Activated T-cell treated with anti-CD3 and anti-CD28 coated beads, Interleukin-2, amount 50 U/mL, for 4 hours (primary cell): ENCODE measurements at regions not wholly inside any gene's neighbourhood (a gene's known extent, or its start where the extent isn't known, plus 50 kb on each side); places are given as distances from the start of the nearest gene placed in this dataset.
"Not testable (repeated sequence)": the region's sequence is repeated elsewhere in the genome, so short reads cannot be mapped to it uniquely, and the experiment has no call there.

Source experiments
- ATAC-seq, 2 donors: fragments of 200-7000 bp; cut with Tn5 transposase; one replicate each; pipeline ENCODE4 v1.10.0; 2021
- DNase-seq: peaks from one replicate; pipeline ENCODE4 v3.0.0-alpha.2; 2020
- H3K27me3 Mint-ChIP-seq: one replicate; pipeline ENCODE4 v1.8.0; 2021; ENCODE audit warnings: low read depth, mixed read lengths
- H3K36me3 Mint-ChIP-seq: one replicate; pipeline ENCODE4 v1.8.0; 2022; ENCODE audit warnings: mixed read lengths; ENCODE audit not compliant: insufficient read depth
- H3K4me1 Mint-ChIP-seq: one replicate; pipeline ENCODE4 v1.8.0; 2021; ENCODE audit warnings: low read depth, mixed read lengths
- H3K4me3 Mint-ChIP-seq: one replicate; pipeline ENCODE4 v1.8.0; 2021; ENCODE audit warnings: mild to moderate bottlenecking, moderate library complexity, mixed read lengths
- H3K9me3 Mint-ChIP-seq: one replicate; pipeline ENCODE4 v1.8.0; 2021; ENCODE audit warnings: mixed read lengths

DNA sequence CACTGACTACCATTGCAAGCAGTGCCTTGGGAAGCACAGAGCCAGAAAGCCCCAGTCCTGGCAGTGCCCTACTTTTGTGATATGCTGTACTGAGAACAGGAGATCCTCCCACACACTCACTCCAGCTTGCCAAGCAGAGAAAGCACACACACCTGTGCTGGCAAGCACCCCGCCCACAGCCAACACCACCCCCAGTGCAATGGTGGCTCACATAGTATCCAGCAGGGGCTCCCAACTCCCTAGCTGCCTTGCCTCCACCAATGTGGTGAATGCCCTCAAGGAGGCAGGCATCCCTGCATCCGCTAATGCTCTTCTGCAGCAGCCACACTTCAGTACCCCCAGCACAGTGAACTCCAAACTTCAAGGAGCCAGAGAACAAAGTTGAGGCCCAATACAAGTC is 1655.8 kb downstream of the SUCLG1 start:
- no peaks in the 10 kb centered on the region for H3K27me3 Mint-ChIP-seq
- ATAC-seq = no peak
- no peaks in the 10 kb centered on the region for H3K4me1 Mint-ChIP-seq

DNA sequence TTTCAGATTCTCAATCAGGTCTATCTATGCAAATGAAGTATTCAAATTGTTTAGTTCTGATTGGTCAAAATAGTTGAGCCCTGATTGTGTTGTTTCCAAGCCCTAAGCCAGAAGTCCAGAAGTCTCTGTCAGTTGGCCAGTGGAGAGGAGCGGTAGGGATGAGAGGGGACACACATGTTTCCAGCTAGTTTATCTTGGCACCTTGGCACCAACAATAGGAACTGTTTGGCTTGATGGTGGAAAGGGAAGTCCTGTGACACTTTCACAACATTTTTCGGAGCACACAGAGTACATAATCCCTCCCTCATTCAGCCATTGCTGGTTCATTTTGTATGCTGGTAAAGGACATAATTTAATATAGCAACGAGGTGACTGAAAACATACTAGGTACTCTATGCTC is 1661.6 kb downstream of the SUCLG1 start:
- Mint-ChIP-seq H3K4me1 (no peaks in the 10 kb centered on the region), H3K4me3 (no peak overlapping the region), H3K27me3 (no peaks in the 10 kb centered on the region), H3K9me3 (peaks cover 9% of the 10 kb centered on the region), H3K36me3 (no peaks in the 10 kb centered on the region)
- ATAC-seq (no peak), DNase-seq (no peak)

More for the DNA sequence above, 1655.8 kb downstream of the SUCLG1 start:
- H3K36me3 Mint-ChIP-seq = no peaks in the 10 kb centered on the region
- no peak for DNase-seq
- no peak overlapping the region for H3K4me3 Mint-ChIP-seq
- H3K9me3 Mint-ChIP-seq = peaks cover 37% of the 10 kb centered on the region

DNA sequence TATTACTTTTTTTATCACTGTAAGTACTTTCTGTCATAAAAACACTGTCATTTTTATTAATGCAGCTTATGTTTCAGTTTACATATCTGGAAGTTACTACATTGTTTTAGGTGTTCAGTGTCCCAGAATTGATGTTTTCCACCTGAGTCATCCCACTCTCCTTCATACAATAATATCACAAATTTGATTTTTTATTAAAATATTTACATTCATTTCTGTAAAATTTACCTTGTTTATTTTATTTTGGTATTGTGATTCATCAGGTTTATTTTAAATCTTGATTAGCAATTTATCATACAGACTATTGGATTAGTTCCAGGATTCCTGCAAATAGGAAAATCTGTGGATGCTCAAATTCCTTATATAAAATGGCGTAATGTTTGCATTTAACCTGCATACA is 1662.9 kb downstream of the SUCLG1 start:
- Mint-ChIP-seq H3K4me3 (no peak overlapping the region), H3K27me3 (no peaks in the 10 kb centered on the region), H3K9me3 (no peaks in the 10 kb centered on the region), H3K36me3 (no peaks in the 10 kb centered on the region), H3K4me1 (no peaks in the 10 kb centered on the region)
- no peak for DNase-seq
- no peak for ATAC-seq

DNA sequence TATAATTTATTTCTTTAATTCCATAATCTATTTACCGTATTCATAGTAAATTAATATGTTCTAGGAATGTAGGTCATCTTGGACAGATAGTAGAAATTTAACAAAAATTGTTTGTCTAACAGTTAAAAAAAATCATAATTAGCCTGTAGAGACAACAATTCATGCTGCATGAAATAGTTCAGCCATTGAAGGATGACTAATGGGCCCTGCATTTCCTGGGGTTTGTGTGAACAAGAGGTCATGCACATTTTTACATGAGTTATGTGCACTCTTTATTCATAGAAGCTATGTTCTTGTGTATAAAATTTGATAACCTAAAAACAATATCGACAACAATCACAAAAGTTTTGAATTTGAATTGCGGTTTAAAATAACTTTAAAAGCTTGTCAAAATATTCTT is 1663.6 kb downstream of the SUCLG1 start:
- H3K27me3 Mint-ChIP-seq = no peaks in the 10 kb centered on the region
- no peak overlapping the region for H3K4me3 Mint-ChIP-seq
- no peaks in the 10 kb centered on the region for H3K36me3 Mint-ChIP-seq
- H3K9me3 Mint-ChIP-seq = no peaks in the 10 kb centered on the region
- ATAC-seq (no peak), DNase-seq (no peak)
- H3K4me1 Mint-ChIP-seq = no peaks in the 10 kb centered on the region

DNA sequence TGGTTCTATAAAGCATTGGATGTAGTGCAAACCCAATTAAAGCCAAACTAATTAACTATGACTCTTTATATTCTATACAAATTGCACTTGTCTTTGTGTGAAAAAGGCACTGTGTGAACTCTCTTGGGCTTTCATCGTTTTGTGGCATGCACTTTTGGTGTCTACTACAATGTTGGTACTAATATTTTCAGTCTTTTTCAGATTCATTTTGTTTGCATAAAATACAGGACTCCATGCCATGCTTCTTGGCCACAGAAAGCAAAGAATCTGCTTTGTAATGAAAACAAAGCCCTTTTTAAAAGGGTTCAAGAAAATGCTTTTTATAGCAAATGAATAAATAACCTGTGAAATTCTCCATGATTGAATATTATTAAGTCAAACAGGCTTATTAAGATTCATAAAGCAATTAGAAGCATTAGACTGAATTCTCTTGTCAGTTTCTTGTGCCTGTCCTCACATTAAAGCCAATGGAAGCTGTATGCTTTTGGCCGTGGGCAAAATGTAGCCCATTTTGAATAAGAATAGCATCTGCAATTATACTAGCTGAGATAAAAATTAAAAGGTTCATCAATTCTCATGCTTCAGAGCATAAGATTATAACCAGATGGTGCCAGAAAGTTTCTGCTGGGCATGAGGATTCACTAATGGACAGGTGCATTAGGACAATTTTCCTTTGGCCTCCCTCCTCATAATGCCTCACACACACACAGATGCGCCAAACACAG is 1665.2 kb downstream of the SUCLG1 start:
- DNase-seq (no peak), ATAC-seq (no peak)
- no peaks in the 10 kb centered on the region for H3K27me3 Mint-ChIP-seq
- no peaks in the 10 kb centered on the region for H3K4me1 Mint-ChIP-seq
- H3K9me3 Mint-ChIP-seq = no peaks in the 10 kb centered on the region
- no peak overlapping the region for H3K4me3 Mint-ChIP-seq
- H3K36me3 Mint-ChIP-seq = no peaks in the 10 kb centered on the region

DNA sequence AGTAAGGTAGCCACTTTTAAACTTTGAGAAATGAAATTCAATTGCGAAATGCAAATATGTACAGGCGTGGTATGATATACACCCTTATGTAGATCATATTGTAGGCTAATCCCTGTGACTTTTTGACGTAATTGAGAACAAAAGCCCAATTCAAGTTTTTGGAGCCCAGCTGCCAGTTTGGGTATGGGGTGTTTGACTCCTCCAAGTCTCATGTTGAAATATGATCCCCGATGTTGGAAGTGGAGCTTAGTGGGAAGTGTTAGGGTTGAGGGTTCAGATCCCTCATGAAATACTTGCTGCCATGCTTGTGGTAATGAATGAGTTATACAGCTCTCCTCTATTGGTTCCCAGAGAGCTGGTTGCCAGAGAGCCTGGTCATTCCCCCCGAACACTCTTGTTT is 1666.8 kb downstream of the SUCLG1 start:
- Mint-ChIP-seq H3K4me3 (no peak overlapping the region), H3K9me3 (peaks cover 11% of the 10 kb centered on the region), H3K4me1 (no peaks in the 10 kb centered on the region), H3K27me3 (no peaks in the 10 kb centered on the region), H3K36me3 (no peaks in the 10 kb centered on the region)
- DNase-seq (no peak), ATAC-seq (no peak)

DNA sequence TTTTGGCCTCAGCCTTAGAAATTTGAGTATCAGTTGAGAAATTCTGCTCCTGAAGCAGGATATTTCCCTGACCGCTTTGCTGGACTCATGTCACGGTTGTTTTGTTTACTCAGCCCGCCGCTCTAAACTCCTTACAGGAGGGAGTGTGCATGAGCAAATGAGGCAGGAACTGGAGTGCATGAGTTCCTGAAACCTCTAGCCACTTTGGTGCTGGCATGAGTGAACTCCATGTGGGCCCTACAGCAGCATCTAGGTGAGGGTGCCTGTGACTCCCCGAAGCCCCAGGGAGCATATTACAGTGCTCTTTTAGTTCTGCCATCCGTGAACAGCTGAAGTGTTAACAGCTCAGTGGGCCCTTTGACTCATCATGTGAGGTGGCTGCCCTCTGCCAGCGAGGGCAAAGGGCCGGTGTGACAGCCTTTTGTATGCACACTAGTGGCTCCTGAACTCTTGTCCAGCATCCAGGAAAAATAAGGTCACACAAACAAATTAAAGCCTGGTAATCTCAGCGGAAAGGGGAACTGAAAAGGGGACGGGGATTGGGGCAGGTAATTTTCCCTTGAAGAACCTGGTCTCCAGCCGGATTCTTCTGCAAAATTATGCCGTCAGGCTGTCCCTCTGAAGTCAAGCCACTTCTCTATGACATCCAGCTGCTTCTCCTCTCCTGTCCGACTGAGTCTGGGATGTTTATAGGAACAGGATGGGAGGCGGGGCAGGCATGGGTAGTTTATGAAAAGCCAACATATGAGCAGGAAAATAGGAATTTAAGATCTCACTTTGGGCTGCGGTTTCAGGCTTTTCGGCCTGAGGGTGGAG is 1668.7 kb downstream of the SUCLG1 start:
- H3K9me3 Mint-ChIP-seq = peaks cover 15% of the 10 kb centered on the region
- no peaks in the 10 kb centered on the region for H3K36me3 Mint-ChIP-seq
- DNase-seq = no peak
- no peaks in the 10 kb centered on the region for H3K4me1 Mint-ChIP-seq
- no peak overlapping the region for H3K4me3 Mint-ChIP-seq
- ATAC-seq = no peak
- no peaks in the 10 kb centered on the region for H3K27me3 Mint-ChIP-seq

DNA sequence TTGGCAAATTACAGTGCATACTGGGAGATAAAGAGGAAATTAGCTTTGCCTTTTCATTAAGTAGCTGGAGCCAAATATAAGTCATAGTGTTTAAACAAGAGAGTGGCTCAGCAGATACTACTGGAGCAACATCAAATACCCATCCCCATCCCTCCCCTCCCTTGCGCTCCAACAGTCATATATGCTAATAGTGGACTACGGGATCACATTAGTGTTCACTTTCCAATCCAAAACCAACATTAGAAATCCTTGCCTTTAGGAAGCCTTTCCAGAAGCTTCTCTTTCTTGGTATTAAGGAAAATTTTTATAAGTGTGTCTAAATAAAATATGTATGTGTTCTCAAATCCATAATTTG is 1669.3 kb downstream of the SUCLG1 start:
- H3K27me3 Mint-ChIP-seq = no peaks in the 10 kb centered on the region
- no peak overlapping the region for H3K4me3 Mint-ChIP-seq
- H3K36me3 Mint-ChIP-seq = no peaks in the 10 kb centered on the region

DNA sequence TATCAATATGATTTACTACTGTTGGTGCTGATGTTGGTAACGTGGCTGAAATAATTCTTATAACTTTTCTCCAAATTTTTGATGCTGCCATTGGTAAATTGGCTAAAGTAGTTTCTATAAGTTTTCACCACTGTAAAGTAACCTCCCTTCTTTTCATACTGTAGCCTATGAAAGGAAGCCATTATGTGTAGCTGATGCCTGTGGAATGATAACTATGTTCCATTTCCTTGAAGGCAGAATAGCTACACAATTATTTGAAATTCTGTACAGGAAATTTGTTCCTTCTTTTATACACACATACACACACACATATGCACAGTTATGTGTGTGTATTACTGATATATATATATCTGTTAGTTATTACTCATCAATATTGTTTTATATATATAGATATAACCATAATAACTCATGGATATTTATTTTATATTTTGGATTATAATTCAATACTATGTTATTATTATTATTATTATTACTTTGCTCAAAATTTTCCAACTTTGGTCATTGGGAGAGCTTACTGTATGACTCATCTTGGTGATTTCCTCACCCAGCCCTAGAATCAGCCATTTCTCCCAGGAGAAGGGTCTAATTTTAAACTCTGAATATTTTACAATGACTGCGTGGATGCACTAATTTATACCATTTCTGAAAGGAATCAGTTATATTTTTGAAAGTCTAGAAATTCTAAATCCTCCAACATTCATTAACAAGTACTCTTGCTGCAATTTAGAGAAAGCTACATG is 1677.7 kb downstream of the SUCLG1 start:
- no peak for DNase-seq
- peaks cover 5% of the 10 kb centered on the region for H3K9me3 Mint-ChIP-seq
- ATAC-seq = no peak
- H3K4me1 Mint-ChIP-seq = no peaks in the 10 kb centered on the region
- no peaks in the 10 kb centered on the region for H3K27me3 Mint-ChIP-seq
- H3K4me3 Mint-ChIP-seq = no peak overlapping the region
- no peaks in the 10 kb centered on the region for H3K36me3 Mint-ChIP-seq

More for the DNA sequence above, 1669.3 kb downstream of the SUCLG1 start:
- ATAC-seq (no peak), DNase-seq (no peak)
- peaks cover 15% of the 10 kb centered on the region for H3K9me3 Mint-ChIP-seq
- H3K4me1 Mint-ChIP-seq = no peaks in the 10 kb centered on the region

DNA sequence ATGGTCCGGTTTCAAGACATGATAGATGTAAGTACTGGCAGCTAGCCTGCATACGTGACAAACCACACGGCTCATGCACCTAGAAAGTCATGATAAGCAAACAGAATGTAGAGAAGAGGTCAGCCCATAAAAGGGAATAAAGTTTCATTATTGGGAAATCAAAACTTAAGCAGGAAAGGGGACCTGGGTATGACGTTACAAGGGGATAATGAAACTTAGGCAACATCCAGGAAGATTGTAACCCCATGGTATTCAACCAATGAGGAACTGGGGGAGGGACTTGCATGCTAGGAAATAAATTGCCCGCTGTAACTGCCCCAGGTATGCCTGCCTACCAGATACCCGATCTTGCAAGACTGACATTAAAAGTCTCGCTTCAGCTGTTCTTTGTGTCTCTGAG is 1679.0 kb downstream of the SUCLG1 start:
- DNase-seq (no peak), ATAC-seq (no peak)
- H3K4me3 Mint-ChIP-seq = no peak overlapping the region
- H3K27me3 Mint-ChIP-seq = no peaks in the 10 kb centered on the region
- H3K4me1 Mint-ChIP-seq = no peaks in the 10 kb centered on the region
- peaks cover 8% of the 10 kb centered on the region for H3K9me3 Mint-ChIP-seq
- H3K36me3 Mint-ChIP-seq = no peaks in the 10 kb centered on the region

DNA sequence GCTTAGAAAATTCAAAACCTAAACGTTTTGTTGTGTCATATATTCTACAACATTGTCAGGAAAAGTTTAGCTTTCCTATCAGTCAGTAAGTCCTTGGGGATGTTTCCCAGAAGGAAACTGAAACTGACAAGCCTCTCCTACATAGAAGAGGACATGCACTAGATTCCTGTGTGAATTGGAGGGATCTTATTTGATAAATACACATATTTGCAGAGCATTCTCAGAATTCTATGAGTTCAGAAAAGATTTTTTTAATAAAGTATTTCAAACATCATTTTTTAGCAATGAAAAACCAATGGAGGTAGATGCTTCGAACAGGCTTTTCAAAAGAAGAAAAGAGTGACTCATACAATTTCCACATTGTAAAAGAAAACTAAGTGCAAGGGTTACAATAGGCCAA is 1706.7 kb downstream of the SUCLG1 start:
- Mint-ChIP-seq H3K4me3 (no peak overlapping the region), H3K36me3 (peaks cover 2% of the 10 kb centered on the region), H3K9me3 (peaks cover 39% of the 10 kb centered on the region), H3K27me3 (no peaks in the 10 kb centered on the region), H3K4me1 (no peaks in the 10 kb centered on the region)
- DNase-seq = no peak
- no peak for ATAC-seq

DNA sequence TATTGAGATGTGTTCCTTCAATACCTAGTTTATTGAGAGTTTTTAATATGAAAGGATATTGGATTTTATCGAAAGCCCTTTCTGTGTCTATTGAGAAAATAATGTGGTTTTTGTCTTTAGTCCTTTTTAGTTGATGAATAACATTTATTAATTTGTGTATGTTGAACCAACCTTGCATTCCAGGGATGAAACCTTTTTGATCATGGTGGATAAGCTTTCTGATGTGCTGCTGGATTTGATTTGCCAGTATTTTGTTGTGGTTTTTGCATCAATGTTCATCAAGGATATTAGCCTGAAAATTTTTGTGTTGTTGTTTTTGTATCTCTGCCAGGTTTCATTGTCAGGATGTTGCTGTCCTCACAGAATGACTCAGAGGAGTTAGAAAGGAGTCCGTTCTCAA is 1710.4 kb downstream of the SUCLG1 start:
- no peak overlapping the region for H3K4me3 Mint-ChIP-seq
- no peaks in the 10 kb centered on the region for H3K4me1 Mint-ChIP-seq
- ATAC-seq (no peak), DNase-seq (no peak)
- no peaks in the 10 kb centered on the region for H3K27me3 Mint-ChIP-seq
- peaks cover 2% of the 10 kb centered on the region for H3K36me3 Mint-ChIP-seq
- H3K9me3 Mint-ChIP-seq = peaks cover 39% of the 10 kb centered on the region

DNA sequence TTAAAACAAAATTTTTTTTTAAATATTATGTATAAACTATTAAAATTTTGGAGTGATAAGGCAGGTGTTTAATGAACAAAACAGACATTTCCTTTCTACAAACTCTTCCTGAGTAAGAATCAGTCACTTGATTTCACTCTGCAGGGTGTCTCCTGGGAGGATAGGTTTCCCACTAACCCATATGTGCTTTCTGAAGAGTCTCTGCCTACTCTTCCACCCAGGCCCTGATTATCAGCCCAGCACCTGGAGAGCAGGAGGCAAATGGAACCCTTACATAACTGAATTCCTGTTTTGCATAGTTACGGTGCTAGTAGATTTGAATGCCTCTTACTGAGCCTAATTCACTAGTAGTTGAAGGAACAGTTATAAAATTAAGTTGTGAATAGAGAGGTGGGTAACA is 1718.6 kb downstream of the SUCLG1 start:
- ATAC-seq (no peak), DNase-seq (no peak)
- Mint-ChIP-seq H3K4me3 (no peak overlapping the region), H3K27me3 (no peaks in the 10 kb centered on the region), H3K9me3 (peaks cover 8% of the 10 kb centered on the region), H3K4me1 (no peaks in the 10 kb centered on the region), H3K36me3 (no peaks in the 10 kb centered on the region)

DNA sequence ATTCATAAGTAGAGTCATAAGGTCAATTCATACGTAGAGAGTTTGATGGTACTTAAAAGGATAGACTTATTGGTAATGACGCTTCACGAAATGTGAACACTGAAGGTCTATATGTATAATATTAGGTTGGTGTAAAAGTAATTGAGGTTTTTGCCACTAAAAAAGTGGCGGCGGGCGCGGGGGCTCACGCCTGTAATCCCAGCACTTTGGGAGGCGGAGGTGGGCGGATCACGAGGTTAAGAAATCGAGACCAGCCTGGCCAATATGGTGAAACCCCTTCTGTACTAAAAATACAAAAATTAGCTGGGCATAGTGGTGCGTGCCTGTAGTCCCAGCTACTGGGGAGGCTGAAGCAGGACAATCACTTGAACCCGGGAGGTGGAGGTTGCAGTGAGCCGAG is 1721.1 kb downstream of the SUCLG1 start:
- H3K4me3 Mint-ChIP-seq, H3K9me3 Mint-ChIP-seq, H3K36me3 Mint-ChIP-seq, H3K4me1 Mint-ChIP-seq, DNase-seq, ATAC-seq, H3K27me3 Mint-ChIP-seq: not testable (repeated sequence)

DNA sequence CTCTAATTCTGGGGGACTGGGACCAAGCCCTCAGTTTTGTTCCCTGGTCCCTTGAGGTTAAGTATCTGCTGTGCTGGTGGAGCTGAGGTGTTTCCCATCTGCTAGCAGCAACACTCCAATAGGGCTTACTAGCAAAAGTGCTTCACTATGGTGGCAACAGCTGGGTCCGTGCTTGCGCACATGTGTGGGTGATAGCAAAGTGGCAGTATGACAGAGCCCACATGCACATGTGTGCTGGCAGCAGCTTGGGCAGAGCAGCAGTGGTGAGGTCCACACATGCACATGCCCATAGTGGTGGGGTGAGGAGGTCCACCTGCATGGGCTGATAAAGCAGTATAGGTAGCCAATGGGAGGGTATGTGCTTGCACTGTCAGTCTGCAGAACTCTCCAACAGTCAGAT is 1723.7 kb downstream of the SUCLG1 start:
- Mint-ChIP-seq H3K4me1 (no peaks in the 10 kb centered on the region), H3K9me3 (peaks cover 14% of the 10 kb centered on the region), H3K27me3 (no peaks in the 10 kb centered on the region), H3K4me3 (no peak overlapping the region), H3K36me3 (no peaks in the 10 kb centered on the region)
- no peak for DNase-seq
- no peak for ATAC-seq
